ENCODE measurements at regions not wholly inside any gene's neighbourhood (a gene's known extent, or its start where the extent isn't known, plus 50 kb on each side); places are given as distances from the start of the nearest gene placed in this dataset.

- WGBS (ENCODE audit: low lambda C conversion rate), result 46% methylated on average over 2 of the region's 2 CpGs
Observed at GRCh38 chr2:173762221-173762620, 203.0 kb downstream of the SP3 start.

GRCh38 chr2:173762864-173763263 is 202.3 kb downstream of the SP3 start:
- CTCF ChIA-PET (ENCODE audit: low intra/inter-chr PET ratio, low total read pairs), result no interaction called here
- WGBS (ENCODE audit: low lambda C conversion rate), result 4% methylated on average over 2 of the region's 2 CpGs
- no peaks in the 10 kb centered on the region for H3K79me2 ChIP-seq (ENCODE audit: insufficient read depth, low read length)
- H3K4me1 ChIP-seq (ENCODE audit: insufficient read depth, low read length), result no peaks in the 10 kb centered on the region
- H3K27ac ChIP-seq (ENCODE audit: extremely low read length, insufficient read depth, low read length), result no peak overlapping the region
- no peaks in the 10 kb centered on the region for H3K9me3 ChIP-seq (ENCODE audit: low read length)
- intact Hi-C loops (cut with micrococcal nuclease; ENCODE audit: unreplicated experiment), result no loop called here
- in situ Hi-C loops (cut with HindIII; ENCODE audit: extremely low pct_ligation_motif_present, low pct_unique_long_range_greater_than_20kb), result no loop called here
- BruUV-seq (replicated peaks), result no TSS peak
- H3K4me2 ChIP-seq (ENCODE audit: low read depth, low read length), result no peak overlapping the region
- H3K4me3 ChIP-seq (replicated peaks in 1 of 3; ENCODE audit: insufficient read depth in 1 of 3, low read depth in 2 of 3, low read length in 3 of 3), result no peak overlapping the region
- no peak for FAIRE-seq
- no peaks in the 10 kb centered on the region for H3K36me3 ChIP-seq (replicated peaks in 1 of 2; ENCODE audit: control insufficient read depth in 1 of 2, insufficient read depth in 2 of 2, low read length in 2 of 2)
- ATAC-seq, result no peak
- no peak overlapping the region for H3K9ac ChIP-seq (ENCODE audit: insufficient read depth, low read depth, low read length)
- no peak for DNase-seq (ENCODE audit: low spot score)
- H4K20me1 ChIP-seq (ENCODE audit: insufficient read depth, low read length), result no peaks in the 10 kb centered on the region
- POLR2A ChIA-PET, result no interaction called here
- peaks cover 2 to 24% of the 10 kb centered on the region in 2 experiments; a peak in 2 of 5 replicates for H3K27me3 ChIP-seq (ENCODE audit: control insufficient read depth in 1 of 2, insufficient read depth in 2 of 2, low read length in 2 of 2)
- no peak overlapping the region for H2AFZ ChIP-seq (ENCODE audit: low read length)
- TF ChIP-seq ZNF639 (CRISPR knock-in tag; conservative IDR thresholded peaks at IDR 0.05) (no peak), ZNF292 (CRISPR knock-in tag; IDR thresholded peaks at IDR 0.05; ENCODE audit: borderline replicate concordance, low read depth) (no peak), ZNF609 (CRISPR knock-in tag; IDR thresholded peaks at IDR 0.05; ENCODE audit: borderline replicate concordance) (no peak), HDAC1 (CRISPR knock-in tag; IDR thresholded peaks at IDR 0.05) (no peak)

More at GRCh38 chr2:173762221-173762620, 203.0 kb downstream of the SP3 start:
- Histone ChIP-seq H3K79me2 (ENCODE audit: insufficient read depth, low read length) (no peaks in the 10 kb centered on the region), H3K9ac (ENCODE audit: insufficient read depth, low read depth, low read length) (no peak overlapping the region), H4K20me1 (ENCODE audit: insufficient read depth, low read length) (no peaks in the 10 kb centered on the region), H3K4me1 (ENCODE audit: insufficient read depth, low read length) (no peaks in the 10 kb centered on the region), H3K4me2 (ENCODE audit: low read depth, low read length) (no peak overlapping the region), H3K9me3 (ENCODE audit: low read length) (no peaks in the 10 kb centered on the region), H3K27me3 (ENCODE audit: control insufficient read depth in 1 of 2, insufficient read depth in 2 of 2, low read length in 2 of 2) (peaks cover 2 to 23% of the 10 kb centered on the region in 2 experiments; a peak in 2 of 5 replicates), H2AFZ (ENCODE audit: low read length) (no peak overlapping the region), H3K36me3 (replicated peaks in 1 of 2; ENCODE audit: control insufficient read depth in 1 of 2, insufficient read depth in 2 of 2, low read length in 2 of 2) (no peaks in the 10 kb centered on the region), H3K27ac (ENCODE audit: extremely low read length, insufficient read depth, low read length) (no peak overlapping the region), H3K4me3 (replicated peaks in 1 of 3; ENCODE audit: insufficient read depth in 1 of 3, low read depth in 2 of 3, low read length in 3 of 3) (no peak overlapping the region)
- TF ChIP-seq SIX1 (CRISPR knock-in tag; IDR thresholded peaks at IDR 0.05; ENCODE audit: borderline replicate concordance) (no peak), TCF7L2 (IDR thresholded peaks at IDR 0.05; ENCODE audit: low read depth, low read length) (no peak), ZFP1 (CRISPR knock-in tag; IDR thresholded peaks at IDR 0.05) (no peak), BATF2 (CRISPR knock-in tag; IDR thresholded peaks at IDR 0.05) (no peak), PHF8 (CRISPR knock-in tag; IDR thresholded peaks at IDR 0.05) (no peak), BORCS8-MEF2B (CRISPR knock-in tag; IDR thresholded peaks at IDR 0.05) (no peak), CHD4 (IDR thresholded peaks at IDR 0.05; ENCODE audit: borderline replicate concordance, low read length) (no peak), TFDP1 (CRISPR knock-in tag; IDR thresholded peaks at IDR 0.05; ENCODE audit: borderline replicate concordance) (no peak), ZNF350 (CRISPR knock-in tag; IDR thresholded peaks at IDR 0.05; ENCODE audit: borderline replicate concordance, low read depth) (no peak), NCOR1 (IDR thresholded peaks at IDR 0.05; ENCODE audit: borderline replicate concordance, low read length) (no peak)
- no TSS peak for BruUV-seq (replicated peaks)
- FAIRE-seq, result no peak
- intact Hi-C loops (cut with micrococcal nuclease; ENCODE audit: unreplicated experiment) (no loop called here), in situ Hi-C loops (cut with HindIII; ENCODE audit: extremely low pct_ligation_motif_present, low pct_unique_long_range_greater_than_20kb) (no loop called here)
- ChIA-PET CTCF (ENCODE audit: low intra/inter-chr PET ratio, low total read pairs) (no interaction called here), POLR2A (no interaction called here)
- DNase-seq (ENCODE audit: low spot score), result no peak
- ATAC-seq, result no peak

Measured in HepG2 (cell line).